ENCODE measurements at regions not wholly inside any gene's neighbourhood (a gene's known extent, or its start where the extent isn't known, plus 50 kb on each side); places are given as distances from the start of the nearest gene placed in this dataset.

DNA sequence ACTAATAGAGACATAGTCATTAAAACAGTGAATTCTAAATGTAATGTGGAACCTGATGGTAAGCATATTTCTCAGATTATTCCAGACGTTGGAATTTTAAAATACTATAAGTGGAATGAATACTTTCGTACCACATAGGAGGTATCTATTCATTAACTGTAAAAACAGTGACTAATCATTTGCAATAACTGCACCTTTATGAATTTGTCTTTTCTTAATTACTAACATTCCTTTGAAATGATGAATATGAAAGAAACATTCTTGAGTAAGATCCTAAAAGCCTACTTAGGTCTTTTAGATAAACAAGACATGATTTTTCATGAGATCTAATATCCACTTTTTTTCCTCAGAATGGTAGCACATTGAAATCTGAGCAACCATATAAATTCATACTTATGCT is 549.0 kb upstream of the LRRN3 start:
- H3K4me3 Mint-ChIP-seq: no peak overlapping the region
- no peaks in the 10 kb centered on the region for H4K20me1 ChIP-seq (ENCODE audit: insufficient read depth, low read length)
- no peak overlapping the region for H3K4me3 ChIP-seq (replicated peaks in 1 of 3; ENCODE audit: low read depth in 2 of 3, low read length in 3 of 3)
- intact Hi-C loops (cut with micrococcal nuclease): loop anchor here in 1 of 2 donors (1.0 kb wide), 1 partner anchor 7 kb away; no protein-coding TSS in a partner anchor
- H3K27me3 Mint-ChIP-seq (ENCODE audit: low read depth in 3 of 3): no peaks in the 10 kb centered on the region
- peaks cover 0 to 7% (median 3%) of the 10 kb centered on the region in 7 donors for H3K9me3 Mint-ChIP-seq
- H3K27ac ChIP-seq (ENCODE audit: low read depth in 1 of 2, low read length in 2 of 2): no peak overlapping the region
- H2AFZ ChIP-seq (ENCODE audit: insufficient read depth, low read depth, low read length, poor library complexity, severe bottlenecking): no peak overlapping the region
- H3K4me1 Mint-ChIP-seq: no peaks in the 10 kb centered on the region
- no peak overlapping the region for H3K4me2 ChIP-seq (replicated peaks; ENCODE audit: extremely low read depth, low read length, poor library complexity, severe bottlenecking)
- peaks cover 0 to 4% of the 10 kb centered on the region in 2 donors for H3K9me3 ChIP-seq (replicated peaks in 1 of 2; ENCODE audit: control insufficient read depth in 1 of 2, insufficient read depth in 1 of 2, low read length in 2 of 2)
- H3K36me3 ChIP-seq (replicated peaks in 1 of 2; ENCODE audit: control insufficient read depth in 1 of 2, insufficient read depth in 2 of 2, low read length in 2 of 2): no peaks in the 10 kb centered on the region
- H3K79me2 ChIP-seq (ENCODE audit: insufficient read depth, low read length): no peaks in the 10 kb centered on the region
- no CpG with 5 or more reads among the region's 2 CpGs for WGBS (ENCODE audit: insufficient coverage)
- H3K27me3 ChIP-seq (ENCODE audit: control insufficient read depth in 2 of 2, insufficient read depth in 2 of 2, low read length in 2 of 2): no peaks in the 10 kb centered on the region
- H3K4me1 ChIP-seq (ENCODE audit: control insufficient read depth in 1 of 2, insufficient read depth in 2 of 2, low read length in 2 of 2): no peaks in the 10 kb centered on the region
- H3K27ac Mint-ChIP-seq: no peak overlapping the region
- no peak for DNase-seq
- no peaks in the 10 kb centered on the region for H3K36me3 Mint-ChIP-seq
- TF ChIP-seq, protein P1, sequence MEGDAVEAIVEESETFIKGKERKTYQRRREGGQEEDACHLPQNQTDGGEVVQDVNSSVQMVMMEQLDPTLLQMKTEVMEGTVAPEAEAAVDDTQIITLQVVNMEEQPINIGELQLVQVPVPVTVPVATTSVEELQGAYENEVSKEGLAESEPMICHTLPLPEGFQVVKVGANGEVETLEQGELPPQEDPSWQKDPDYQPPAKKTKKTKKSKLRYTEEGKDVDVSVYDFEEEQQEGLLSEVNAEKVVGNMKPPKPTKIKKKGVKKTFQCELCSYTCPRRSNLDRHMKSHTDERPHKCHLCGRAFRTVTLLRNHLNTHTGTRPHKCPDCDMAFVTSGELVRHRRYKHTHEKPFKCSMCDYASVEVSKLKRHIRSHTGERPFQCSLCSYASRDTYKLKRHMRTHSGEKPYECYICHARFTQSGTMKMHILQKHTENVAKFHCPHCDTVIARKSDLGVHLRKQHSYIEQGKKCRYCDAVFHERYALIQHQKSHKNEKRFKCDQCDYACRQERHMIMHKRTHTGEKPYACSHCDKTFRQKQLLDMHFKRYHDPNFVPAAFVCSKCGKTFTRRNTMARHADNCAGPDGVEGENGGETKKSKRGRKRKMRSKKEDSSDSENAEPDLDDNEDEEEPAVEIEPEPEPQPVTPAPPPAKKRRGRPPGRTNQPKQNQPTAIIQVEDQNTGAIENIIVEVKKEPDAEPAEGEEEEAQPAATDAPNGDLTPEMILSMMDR (IDR thresholded peaks at IDR 0.05): no peak
- H3K9ac ChIP-seq (ENCODE audit: insufficient read depth, low read length, poor library complexity, severe bottlenecking): no peak overlapping the region

DNA sequence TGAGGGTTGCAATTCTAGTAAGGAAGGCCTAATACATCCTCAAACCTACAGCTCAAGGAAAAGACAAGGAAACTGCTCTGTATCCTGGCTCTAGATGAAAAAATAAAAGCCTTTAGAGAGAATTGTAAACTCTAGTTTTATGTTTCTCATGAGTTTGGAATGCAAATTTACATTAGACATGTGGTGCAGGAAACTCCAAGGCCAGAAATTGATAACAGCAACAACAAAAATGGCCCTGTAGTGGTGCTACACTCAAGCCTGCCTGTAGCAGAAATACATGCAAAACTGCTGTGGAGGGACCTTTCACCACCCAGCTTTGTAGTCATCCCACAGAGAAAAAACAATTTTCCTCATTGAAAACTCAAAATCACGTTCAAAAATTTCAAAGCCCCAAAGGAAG is 546.7 kb upstream of the LRRN3 start:
- DNase-seq: no peak
- H3K4me2 ChIP-seq (replicated peaks; ENCODE audit: extremely low read depth, low read length, poor library complexity, severe bottlenecking): no peak overlapping the region
- H3K4me3 ChIP-seq (replicated peaks in 1 of 3; ENCODE audit: low read depth in 2 of 3, low read length in 3 of 3): no peak overlapping the region
- no peak overlapping the region for H3K27ac Mint-ChIP-seq
- TF ChIP-seq, protein P1 (IDR thresholded peaks at IDR 0.05): no peak
- H3K9ac ChIP-seq (ENCODE audit: insufficient read depth, low read length, poor library complexity, severe bottlenecking): no peak overlapping the region
- no peaks in the 10 kb centered on the region for H3K36me3 ChIP-seq (replicated peaks in 1 of 2; ENCODE audit: control insufficient read depth in 1 of 2, insufficient read depth in 2 of 2, low read length in 2 of 2)
- no peak overlapping the region for H3K27ac ChIP-seq (ENCODE audit: low read depth in 1 of 2, low read length in 2 of 2)
- peaks cover 0 to 4% of the 10 kb centered on the region in 2 donors for H3K9me3 ChIP-seq (replicated peaks in 1 of 2; ENCODE audit: control insufficient read depth in 1 of 2, insufficient read depth in 1 of 2, low read length in 2 of 2)
- H3K27me3 Mint-ChIP-seq (ENCODE audit: low read depth in 3 of 3): no peaks in the 10 kb centered on the region
- no peaks in the 10 kb centered on the region for H3K36me3 Mint-ChIP-seq
- H2AFZ ChIP-seq (ENCODE audit: insufficient read depth, low read depth, low read length, poor library complexity, severe bottlenecking): no peak overlapping the region
- no CpG with 5 or more reads among the region's 1 CpG for WGBS (ENCODE audit: insufficient coverage)
- intact Hi-C loops (cut with micrococcal nuclease): no loop called here
- H3K27me3 ChIP-seq (ENCODE audit: control insufficient read depth in 2 of 2, insufficient read depth in 2 of 2, low read length in 2 of 2): no peaks in the 10 kb centered on the region
- H3K4me1 Mint-ChIP-seq: no peaks in the 10 kb centered on the region
- no peak overlapping the region for H3K4me3 Mint-ChIP-seq
- no peaks in the 10 kb centered on the region for H3K4me1 ChIP-seq (ENCODE audit: control insufficient read depth in 1 of 2, insufficient read depth in 2 of 2, low read length in 2 of 2)
- no peaks in the 10 kb centered on the region for H3K79me2 ChIP-seq (ENCODE audit: insufficient read depth, low read length)
- H4K20me1 ChIP-seq (ENCODE audit: insufficient read depth, low read length): no peaks in the 10 kb centered on the region
- peaks cover 0 to 9% (median 4%) of the 10 kb centered on the region in 7 donors for H3K9me3 Mint-ChIP-seq
